A673 (cell line): ENCODE measurements at regions not wholly inside any gene's neighbourhood (a gene's known extent, or its start where the extent isn't known, plus 50 kb on each side); places are given as distances from the start of the nearest gene placed in this dataset.

Experiments used
- BruUV-seq: library from RNA; stranded (reverse); fragments of 400-500 nt; replicated peaks from 2 replicates; lab custom pipeline; 2021; lab: Mats Ljungman, UMichigan
- CTCF ChIA-PET: fragments of 300-600 bp; sonication (Branson Sonifier 250); formaldehyde crosslinking; loops from one replicate; lab custom pipeline; 2022; ENCODE audit warnings: antibody characterized with exemption; lab: Charles Lee
- POLR2A ChIA-PET: fragments of 300-600 bp; sonication (Branson Sonifier 250); formaldehyde crosslinking; loops from one replicate; lab custom pipeline; 2022; ENCODE audit warnings: antibody characterized with exemption; ENCODE audit not compliant: low non-redundant PET; lab: Charles Lee
- DNase-seq: peaks from one replicate; pipeline ENCODE4 v3.0.0-alpha.2; 2015; ENCODE audit warnings: low spot score
- H3K27ac ChIP-seq: fragments of 200-600 bp; sonication (generic); 2 replicates; pipeline ENCODE4 v1.5.1; 2016; ENCODE audit warnings: mixed run types, low read depth, mild to moderate bottlenecking, mixed read lengths, antibody characterized with exemption, low read length; ENCODE audit not compliant: poor library complexity, severe bottlenecking
- H3K27me3 ChIP-seq: fragments of 200-600 bp; sonication (generic); replicated peaks from 2 replicates; pipeline ENCODE4 v1.6.1; 2017; ENCODE audit warnings: mixed run types, low read depth, mild to moderate bottlenecking, mixed read lengths, antibody characterized with exemption, low read length; ENCODE audit not compliant: insufficient read depth, poor library complexity
- H3K36me3 ChIP-seq: fragments of 200-600 bp; sonication (generic); 2 replicates; pipeline ENCODE4 v1.6.1; 2016; ENCODE audit warnings: mixed run types, mild to moderate bottlenecking, mixed read lengths, antibody characterized with exemption, low read length; ENCODE audit not compliant: insufficient read depth, poor library complexity, severe bottlenecking
- H3K4me1 ChIP-seq: fragments of 200-600 bp; sonication (generic); 2 replicates; pipeline ENCODE4 v1.6.1; 2017; ENCODE audit warnings: mixed run types, mild to moderate bottlenecking, mixed read lengths, antibody characterized with exemption, low read length; ENCODE audit not compliant: insufficient read depth, poor library complexity, severe bottlenecking
- H3K4me3 ChIP-seq: fragments of 200-600 bp; sonication (generic); 2 replicates; pipeline ENCODE4 v1.5.1; 2016; ENCODE audit warnings: low read depth, mixed run types, mild to moderate bottlenecking, mixed read lengths, low read length; ENCODE audit not compliant: poor library complexity, severe bottlenecking
- H3K9me3 ChIP-seq: fragments of 200-600 bp; sonication (generic); 2 replicates; pipeline ENCODE4 v1.6.1; 2016; ENCODE audit warnings: mixed run types, low read depth, mild to moderate bottlenecking, mixed read lengths, antibody characterized with exemption, low read length; ENCODE audit not compliant: poor library complexity, severe bottlenecking
- CTCF ChIP-seq: fragments of 300-800, 200-600 bp; sonication (generic); conservative IDR thresholded peaks from 2 replicates; pipeline ENCODE4 v1.5.1; 2017; ENCODE audit warnings: low read depth, mild to moderate bottlenecking, antibody characterized with exemption, low read length, moderate library complexity, mixed read lengths
- EZH2 ChIP-seq: fragments of 200-600 bp; sonication (generic); IDR thresholded peaks from 2 replicates; pipeline ENCODE4 v1.6.1; 2017; ENCODE audit warnings: borderline replicate concordance, low read depth, mild to moderate bottlenecking, mixed read lengths, antibody characterized with exemption, low read length; ENCODE audit not compliant: poor library complexity, severe bottlenecking
- intact Hi-C: fragments of 100-400 bp; cut with micrococcal nuclease; formaldehyde crosslinking; loops from one replicate; pipeline ENCODE4 v1.10.0; 2022; ENCODE audit not compliant: unreplicated experiment

GRCh38 chr18:34978953-34979608 is 62.1 kb upstream of the MAPRE2 start:
- intact Hi-C loops = no loop called here
- no peak for TF ChIP-seq CTCF
- no peak for TF ChIP-seq EZH2
- CTCF ChIA-PET = no interaction called here
- BruUV-seq = no TSS peak
- peaks cover 15% of the 10 kb centered on the region for H3K4me1 ChIP-seq
- POLR2A ChIA-PET = interaction anchor here (0.6 kb wide), 1 partner anchor 47 kb away, joined by 3 read pairs; no protein-coding TSS in a partner anchor
- peak overlapping the region; percentile 61 for H3K4me3 ChIP-seq
- no peaks in the 10 kb centered on the region for H3K9me3 ChIP-seq
- peak; percentile 91 for DNase-seq
- peaks cover 12% of the 10 kb centered on the region for H3K27me3 ChIP-seq
- H3K36me3 ChIP-seq = no peaks in the 10 kb centered on the region
- no peak overlapping the region for H3K27ac ChIP-seq

GRCh38 chr18:34981487-34981886 is 59.7 kb upstream of the MAPRE2 start:
- Histone ChIP-seq H3K27me3 (peaks cover under 1% of the 10 kb centered on the region), H3K9me3 (no peaks in the 10 kb centered on the region), H3K27ac (no peak overlapping the region), H3K36me3 (no peaks in the 10 kb centered on the region), H3K4me3 (no peak overlapping the region), H3K4me1 (peaks cover 15% of the 10 kb centered on the region)
- no peak for DNase-seq
- POLR2A ChIA-PET = no interaction called here
- TF ChIP-seq CTCF (no peak), EZH2 (no peak)
- CTCF ChIA-PET = interaction anchor here (0.7 kb wide), 2 partner anchors 143 to 162 kb away, joined by 3 to 7 read pairs; no protein-coding TSS in a partner anchor
- no TSS peak for BruUV-seq
- intact Hi-C loops = no loop called here

- CTCF ChIA-PET = no interaction called here
- Histone ChIP-seq H3K4me3 (no peak overlapping the region), H3K9me3 (no peaks in the 10 kb centered on the region), H3K36me3 (no peaks in the 10 kb centered on the region), H3K27me3 (no peaks in the 10 kb centered on the region), H3K27ac (no peak overlapping the region), H3K4me1 (no peaks in the 10 kb centered on the region)
- no peak for DNase-seq
- intact Hi-C loops = no loop called here
- no peak for TF ChIP-seq CTCF
- no peak for TF ChIP-seq EZH2
- POLR2A ChIA-PET = no interaction called here
- no TSS peak for BruUV-seq
These were observed 55.2 kb upstream of the MAPRE2 start for GRCh38 chr18:34985963-34986362.
